SK-N-SH (cell line): ENCODE measurements at regions not wholly inside any gene's neighbourhood (a gene's known extent, or its start where the extent isn't known, plus 50 kb on each side); places are given as distances from the start of the nearest gene placed in this dataset.

Experiments used
- CTCF ChIA-PET: fragments of 300-600, 350-600 bp; formaldehyde crosslinking; extraction: SDS; loops from one replicate; lab custom pipeline; 2021; lab: Yijun Ruan, JAX
- POLR2A ChIA-PET: fragments of 350-600 bp; sonication (Branson Sonifier 250); formaldehyde crosslinking; extraction: SDS; loops from one replicate; lab custom pipeline; 2020; ENCODE audit warnings: antibody characterized with exemption, inconsistent platforms; lab: Yijun Ruan, JAX
- DNase-seq: peaks from one replicate; pipeline ENCODE4 v3.0.0; 2012
- H2AFZ ChIP-seq: fragments of 200-600 bp; sonication (generic); 2 replicates; pipeline ENCODE4 v1.8.1; 2016; ENCODE audit warnings: antibody characterized with exemption, mild to moderate bottlenecking, low read depth
- H3F3A ChIP-seq: fragments of 200-600 bp; sonication (generic); replicated peaks from 2 replicates; pipeline ENCODE3; 2016; ENCODE audit warnings: antibody characterized with exemption, mild to moderate bottlenecking; ENCODE audit not compliant: insufficient read depth
- H3K27ac ChIP-seq, 2 experiments: fragments of 200-500 bp in 1 of 2; fragments of 200-600 bp in 1 of 2; sonication (Bioruptor generic) in 1 of 2; sonication (generic), shearing (Covaris generic) in 1 of 2; 2 replicates each; pipeline versions ENCODE4 v1.5.1 to v1.6.1; 2014 to 2016; ENCODE audit warnings: low read depth in 2 of 2, inconsistent platforms in 1 of 2, low read length in 1 of 2, mild to moderate bottlenecking in 1 of 2, mixed read lengths in 1 of 2
- H3K27me3 ChIP-seq: fragments of 200-600 bp; sonication (generic), shearing (Covaris generic); 2 replicates; pipeline ENCODE4 v1.6.1; 2016; ENCODE audit warnings: mixed run types; ENCODE audit not compliant: insufficient read depth
- H3K36me3 ChIP-seq, 2 experiments: fragments of 200-500 bp in 1 of 2; fragments of 200-600 bp in 1 of 2; sonication (Bioruptor generic) in 1 of 2; sonication (generic) in 1 of 2; replicated peaks in 1 of 2; 2 replicates each; pipeline versions ENCODE3 to v1.5.1; 2014 to 2016; ENCODE audit warnings: low read length in 1 of 2, mild to moderate bottlenecking in 1 of 2; ENCODE audit not compliant: insufficient read depth in 2 of 2, control insufficient read depth in 1 of 2
- H3K4me1 ChIP-seq, 2 experiments: fragments of 200-500 bp in 1 of 2; fragments of 200-600 bp in 1 of 2; sonication (Bioruptor generic) in 1 of 2; sonication (generic), shearing (Covaris generic) in 1 of 2; 2 replicates each; pipeline versions ENCODE4 v1.5.1 to v1.6.1; 2014 to 2016; ENCODE audit warnings: low read depth in 1 of 2, low read length in 1 of 2, mixed run types in 1 of 2; ENCODE audit not compliant: insufficient read depth in 2 of 2, control insufficient read depth in 1 of 2
- H3K4me2 ChIP-seq: fragments of 200-600 bp; sonication (generic), shearing (Covaris generic); 2 replicates; pipeline ENCODE4 v1.6.1; 2017; ENCODE audit warnings: mixed run types
- H3K4me3 ChIP-seq, 2 experiments: fragments of 200-500 bp in 1 of 2; fragments of 200-600 bp in 1 of 2; sonication (Bioruptor generic) in 1 of 2; sonication (generic), shearing (Covaris generic) in 1 of 2; 2 replicates each; pipeline versions ENCODE4 v1.5.1 to v1.8.1; 2014 to 2016; ENCODE audit warnings: low read depth in 2 of 2, inconsistent platforms in 1 of 2, low read length in 1 of 2, mild to moderate bottlenecking in 1 of 2, mixed read lengths in 1 of 2, moderate library complexity in 1 of 2
- H3K79me2 ChIP-seq: fragments of 200-600 bp; sonication (generic); 2 replicates; pipeline ENCODE4 v1.8.1; 2017; ENCODE audit warnings: mild to moderate bottlenecking; ENCODE audit not compliant: insufficient read depth
- H3K9ac ChIP-seq: fragments of 200-600 bp; sonication (generic); 2 replicates; pipeline ENCODE4 v1.6.1; 2017; ENCODE audit warnings: mixed run types
- H3K9me2 ChIP-seq: fragments of 200-600 bp; sonication (generic); 2 replicates; pipeline ENCODE4 v1.6.1; 2017; ENCODE audit warnings: mixed run types
- H3K9me3 ChIP-seq: fragments of 200-600 bp; sonication (generic); 2 replicates; pipeline ENCODE4 v1.6.1; 2017; ENCODE audit warnings: mixed run types, mild to moderate bottlenecking, moderate library complexity
- H4K20me1 ChIP-seq: fragments of 200-600 bp; sonication (generic); 2 replicates; pipeline ENCODE4 v1.6.1; 2017; ENCODE audit warnings: mild to moderate bottlenecking, mixed run types; ENCODE audit not compliant: insufficient read depth
- CTCF ChIP-seq: fragments of 200-600 bp; sonication (generic); IDR thresholded peaks from 2 replicates; pipeline ENCODE4 v1.6.1; 2017; ENCODE audit warnings: antibody characterized with exemption, mild to moderate bottlenecking, moderate library complexity
- EZH2phosphoT487 ChIP-seq: fragments of 200-600 bp; sonication (generic); IDR thresholded peaks from 2 replicates; pipeline ENCODE4 v1.6.1; 2017; ENCODE audit warnings: low read depth, mixed run types, mild to moderate bottlenecking, antibody characterized with exemption, moderate library complexity, borderline replicate concordance
- FOXM1 ChIP-seq: IDR thresholded peaks from 2 replicates; pipeline ENCODE4 v1.4.0; 2012; ENCODE audit warnings: low read depth, mild to moderate bottlenecking
- GATA2 ChIP-seq: sonication (generic); formaldehyde crosslinking; IDR thresholded peaks from 2 replicates; pipeline ENCODE4 v1.5.0; 2020; ENCODE audit warnings: mild to moderate bottlenecking, missing genetic modification reagents
- JUND ChIP-seq: IDR thresholded peaks from 2 replicates; pipeline ENCODE4 v1.4.0; 2012
- MAX ChIP-seq: IDR thresholded peaks from 2 replicates; pipeline ENCODE4 v1.4.0; 2012; ENCODE audit warnings: low read depth
- MEF2A ChIP-seq: IDR thresholded peaks from 2 replicates; pipeline ENCODE4 v1.4.0; 2012; ENCODE audit warnings: low read depth, borderline replicate concordance
- POLR2AphosphoS5 ChIP-seq: IDR thresholded peaks from 2 replicates; pipeline ENCODE4 v1.6.1; 2012; ENCODE audit warnings: low read depth, low read length
- RAD21 ChIP-seq: IDR thresholded peaks from 2 replicates; pipeline ENCODE4 v1.6.1; 2012; ENCODE audit warnings: mild to moderate bottlenecking, low read length
- REST ChIP-seq: IDR thresholded peaks from 2 replicates; pipeline ENCODE4 v1.6.1; 2012; ENCODE audit warnings: mild to moderate bottlenecking, low read depth, low read length, moderate library complexity
- SIN3A ChIP-seq: IDR thresholded peaks from 2 replicates; pipeline ENCODE4 v1.6.1; 2012; ENCODE audit warnings: low read depth, mild to moderate bottlenecking, low read length, moderate library complexity, borderline replicate concordance
- SMC3 ChIP-seq: IDR thresholded peaks from 2 replicates; pipeline ENCODE4 v1.6.1; 2012; ENCODE audit warnings: low read depth, low read length, improper control_type of control experiment
- YY1 ChIP-seq: IDR thresholded peaks from 2 replicates; pipeline ENCODE4 v1.4.0; 2012; ENCODE audit warnings: low read depth, mild to moderate bottlenecking
- WGBS: methylation state at CpG from one replicate; pipeline ENCODE4 v1.1.6; 2017; ENCODE audit warnings: low lambda C conversion rate; 5-methylcytosine and 5-hydroxymethylcytosine counted together
- TF ChIP-seq, protein P1 (sequence below): IDR thresholded peaks from 2 replicates; pipeline ENCODE4 v1.4.0; 2012; ENCODE audit warnings: low read depth, borderline replicate concordance
- TF ChIP-seq, protein P2 (sequence below): fragments of 150-350 bp; IDR thresholded peaks from 2 replicates; pipeline ENCODE4 v1.6.1; 2017; ENCODE audit warnings: antibody characterized with exemption, low read length, low read depth, borderline replicate concordance

GRCh38 chr17:22469101-22469880 is 777.0 kb downstream of the KCNJ18 start (continued):
- TF ChIP-seq SIN3A (no peak), REST (no peak), YY1 (no peak), MAX (no peak), MEF2A (no peak), SMC3 (no peak)
- TF ChIP-seq, protein P1, sequence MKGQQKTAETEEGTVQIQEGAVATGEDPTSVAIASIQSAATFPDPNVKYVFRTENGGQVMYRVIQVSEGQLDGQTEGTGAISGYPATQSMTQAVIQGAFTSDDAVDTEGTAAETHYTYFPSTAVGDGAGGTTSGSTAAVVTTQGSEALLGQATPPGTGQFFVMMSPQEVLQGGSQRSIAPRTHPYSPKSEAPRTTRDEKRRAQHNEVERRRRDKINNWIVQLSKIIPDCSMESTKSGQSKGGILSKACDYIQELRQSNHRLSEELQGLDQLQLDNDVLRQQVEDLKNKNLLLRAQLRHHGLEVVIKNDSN, result no peak

DNA sequence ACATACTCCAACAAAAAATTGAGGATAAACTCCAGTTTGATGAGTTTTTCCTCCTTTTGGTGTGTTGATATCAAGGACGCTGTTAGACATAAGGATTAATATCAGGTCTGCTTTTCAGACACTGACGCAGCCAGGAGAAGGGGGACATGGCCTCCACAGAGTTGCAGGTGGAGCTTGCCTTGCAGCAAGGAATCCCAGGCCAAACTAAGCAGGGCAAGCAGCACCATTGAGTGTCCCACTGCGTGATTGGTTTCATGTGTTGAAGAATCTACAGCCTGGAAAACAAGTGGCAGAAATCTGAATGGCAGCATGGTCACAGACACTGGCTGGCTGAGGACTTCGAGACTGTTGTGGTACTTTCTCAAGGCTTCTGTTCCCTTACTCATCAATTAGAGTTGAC is 777.6 kb downstream of the KCNJ18 start:
- H4K20me1 ChIP-seq, result no peaks in the 10 kb centered on the region
- TF ChIP-seq JUND, result no peak
- no peak for TF ChIP-seq SIN3A
- TF ChIP-seq FOXM1, result no peak
- TF ChIP-seq, protein P2, sequence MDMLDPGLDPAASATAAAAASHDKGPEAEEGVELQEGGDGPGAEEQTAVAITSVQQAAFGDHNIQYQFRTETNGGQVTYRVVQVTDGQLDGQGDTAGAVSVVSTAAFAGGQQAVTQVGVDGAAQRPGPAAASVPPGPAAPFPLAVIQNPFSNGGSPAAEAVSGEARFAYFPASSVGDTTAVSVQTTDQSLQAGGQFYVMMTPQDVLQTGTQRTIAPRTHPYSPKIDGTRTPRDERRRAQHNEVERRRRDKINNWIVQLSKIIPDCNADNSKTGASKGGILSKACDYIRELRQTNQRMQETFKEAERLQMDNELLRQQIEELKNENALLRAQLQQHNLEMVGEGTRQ, result no peak
- no peak for TF ChIP-seq EZH2phosphoT487
- no peak for TF ChIP-seq SMC3
- no peak for TF ChIP-seq CTCF
- TF ChIP-seq POLR2AphosphoS5, result no peak
- no peak for TF ChIP-seq MEF2A
- no peak for TF ChIP-seq GATA2
- TF ChIP-seq REST, result no peak
- TF ChIP-seq RAD21, result no peak
- TF ChIP-seq YY1, result no peak
- TF ChIP-seq, all 33 proteins: peak for 0
- H3K79me2 ChIP-seq, result no peaks in the 10 kb centered on the region
- no peaks in the 10 kb centered on the region for H3F3A ChIP-seq
- no peak overlapping the region for H3K4me2 ChIP-seq
- no peak overlapping the region for H3K9ac ChIP-seq
- DNase-seq, result no peak
- ChIA-PET POLR2A (no interaction called here), CTCF (no interaction called here)
- WGBS, result 5% methylated on average over 3 of the region's 4 CpGs
- no peaks in the 10 kb centered on the region for H3K36me3 ChIP-seq
- peaks cover 12% of the 10 kb centered on the region for H3K27me3 ChIP-seq
- H3K9me2 ChIP-seq, result no peaks in the 10 kb centered on the region
- no peak overlapping the region for H2AFZ ChIP-seq
- no peaks in the 10 kb centered on the region for H3K9me3 ChIP-seq
- no peak overlapping the region for H3K4me3 ChIP-seq
- H3K4me1 ChIP-seq, result no peaks in the 10 kb centered on the region
- H3K27ac ChIP-seq, result no peak overlapping the region
